OCI-LY7 (cell line): ENCODE measurements at regions not wholly inside any gene's neighbourhood (a gene's known extent, or its start where the extent isn't known, plus 50 kb on each side); places are given as distances from the start of the nearest gene placed in this dataset.

Experiments
- BruUV-seq: library from RNA; stranded (reverse); fragments of 400-500 nt; replicated peaks from 2 replicates; lab custom pipeline; 2021; lab: Mats Ljungman, UMichigan
- CTCF ChIA-PET: fragments of 300-600 bp; sonication (Branson Sonifier 250); formaldehyde crosslinking; loops from one replicate; lab custom pipeline; 2022; ENCODE audit warnings: antibody characterized with exemption; ENCODE audit not compliant: unreplicated experiment; lab: Charles Lee
- POLR2A ChIA-PET: fragments of 300-600 bp; sonication (Branson Sonifier 250); formaldehyde crosslinking; loops from one replicate; lab custom pipeline; 2022; ENCODE audit warnings: antibody characterized with exemption; lab: Charles Lee
- DNase-seq: peaks from one replicate; pipeline ENCODE4 v3.0.0-alpha.2; 2015; ENCODE audit warnings: low spot score
- H2AFZ ChIP-seq: fragments of 200-600 bp; sonication (generic), shearing (Covaris generic); 2 replicates; pipeline ENCODE4 v1.6.1; 2014; ENCODE audit warnings: mild to moderate bottlenecking, antibody characterized with exemption, low read length, moderate library complexity
- H3K27ac ChIP-seq: fragments of 200-600 bp; sonication (generic); 2 replicates; pipeline ENCODE4 v1.5.1; 2014; ENCODE audit warnings: mixed run types, low read depth, mild to moderate bottlenecking, moderate library complexity, low read length, inconsistent platforms; ENCODE audit not compliant: poor library complexity, severe bottlenecking
- H3K36me3 ChIP-seq: fragments of 200-600 bp; sonication (generic); 2 replicates; pipeline ENCODE4 v1.6.1; 2014; ENCODE audit warnings: mild to moderate bottlenecking, antibody characterized with exemption, low read length, moderate library complexity, mixed read lengths; ENCODE audit not compliant: insufficient read depth
- H3K4me1 ChIP-seq: fragments of 200-600 bp; sonication (generic); 2 replicates; pipeline ENCODE4 v1.5.1; 2014; ENCODE audit warnings: mild to moderate bottlenecking, low read length; ENCODE audit not compliant: insufficient read depth, poor library complexity, severe bottlenecking
- H3K4me2 ChIP-seq: fragments of 200-600 bp; sonication (generic); 2 replicates; pipeline ENCODE4 v1.6.1; 2014; ENCODE audit warnings: mild to moderate bottlenecking, low read length
- H3K4me3 ChIP-seq: fragments of 200-600 bp; sonication (generic); 2 replicates; pipeline ENCODE4 v1.5.1; 2014; ENCODE audit warnings: mild to moderate bottlenecking, low read depth, low read length; ENCODE audit not compliant: poor library complexity, severe bottlenecking
- H3K79me2 ChIP-seq: fragments of 200-600 bp; sonication (generic); 2 replicates; pipeline ENCODE4 v1.6.1; 2016; ENCODE audit warnings: low read depth, mild to moderate bottlenecking, low read length, moderate library complexity, mixed read lengths; ENCODE audit not compliant: insufficient read depth
- H3K9me2 ChIP-seq: fragments of 200-600 bp; sonication (generic); 2 replicates; pipeline ENCODE4 v1.6.1; 2016; ENCODE audit warnings: mild to moderate bottlenecking, low read length, mixed read lengths; ENCODE audit not compliant: insufficient read depth
- H3K9me3 ChIP-seq: fragments of 200-600 bp; sonication (generic); 2 replicates; pipeline ENCODE4 v1.6.1; 2014; ENCODE audit warnings: mild to moderate bottlenecking, mixed run types, low read length, mixed read lengths
- H4K20me1 ChIP-seq: fragments of 200-600 bp; sonication (generic); 2 replicates; pipeline ENCODE4 v1.6.1; 2014; ENCODE audit warnings: mild to moderate bottlenecking, antibody characterized with exemption, low read length, moderate library complexity, mixed read lengths; ENCODE audit not compliant: insufficient read depth
- EZH2phosphoT487 ChIP-seq: fragments of 200-600 bp; sonication (generic); IDR thresholded peaks from 2 replicates; pipeline ENCODE4 v1.6.1; 2018; ENCODE audit warnings: low read depth, borderline replicate concordance, mild to moderate bottlenecking, mixed run types, antibody characterized with exemption, low read length, moderate library complexity, mixed read lengths
- intact Hi-C: fragments of 100-400 bp; cut with micrococcal nuclease; formaldehyde crosslinking; loops from one replicate; pipeline ENCODE4 v1.10.0; 2022; ENCODE audit not compliant: unreplicated experiment
- TF ChIP-seq, protein P1 (sequence below): fragments of 200-600 bp; sonication (generic); conservative IDR thresholded peaks from 2 replicates; pipeline ENCODE4 v1.5.1; 2014; ENCODE audit warnings: mild to moderate bottlenecking, antibody characterized with exemption, low read length, moderate library complexity, mixed read lengths

DNA sequence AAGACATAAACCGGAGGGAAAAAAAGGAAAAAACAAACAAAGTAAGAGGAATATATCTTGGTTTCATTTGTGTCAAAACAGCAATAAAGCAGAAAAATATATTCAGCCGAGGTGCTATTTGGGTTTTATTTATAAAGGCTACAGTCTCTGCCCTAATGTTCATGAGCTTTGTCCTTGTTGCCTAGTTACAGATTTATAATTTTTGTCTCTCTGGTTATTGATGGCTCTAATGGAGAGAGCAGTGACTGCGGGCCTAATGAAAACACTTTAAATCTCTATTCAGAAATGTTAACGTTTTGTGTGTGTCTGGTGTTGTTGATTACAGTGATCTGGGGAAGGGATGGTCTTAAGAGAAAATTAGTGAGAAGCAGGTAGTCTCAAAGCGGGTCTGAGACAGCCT is 854.0 kb upstream of the LRRTM1 start:
- no peak overlapping the region for H3K4me3 ChIP-seq
- no peaks in the 10 kb centered on the region for H4K20me1 ChIP-seq
- TF ChIP-seq, protein P1, sequence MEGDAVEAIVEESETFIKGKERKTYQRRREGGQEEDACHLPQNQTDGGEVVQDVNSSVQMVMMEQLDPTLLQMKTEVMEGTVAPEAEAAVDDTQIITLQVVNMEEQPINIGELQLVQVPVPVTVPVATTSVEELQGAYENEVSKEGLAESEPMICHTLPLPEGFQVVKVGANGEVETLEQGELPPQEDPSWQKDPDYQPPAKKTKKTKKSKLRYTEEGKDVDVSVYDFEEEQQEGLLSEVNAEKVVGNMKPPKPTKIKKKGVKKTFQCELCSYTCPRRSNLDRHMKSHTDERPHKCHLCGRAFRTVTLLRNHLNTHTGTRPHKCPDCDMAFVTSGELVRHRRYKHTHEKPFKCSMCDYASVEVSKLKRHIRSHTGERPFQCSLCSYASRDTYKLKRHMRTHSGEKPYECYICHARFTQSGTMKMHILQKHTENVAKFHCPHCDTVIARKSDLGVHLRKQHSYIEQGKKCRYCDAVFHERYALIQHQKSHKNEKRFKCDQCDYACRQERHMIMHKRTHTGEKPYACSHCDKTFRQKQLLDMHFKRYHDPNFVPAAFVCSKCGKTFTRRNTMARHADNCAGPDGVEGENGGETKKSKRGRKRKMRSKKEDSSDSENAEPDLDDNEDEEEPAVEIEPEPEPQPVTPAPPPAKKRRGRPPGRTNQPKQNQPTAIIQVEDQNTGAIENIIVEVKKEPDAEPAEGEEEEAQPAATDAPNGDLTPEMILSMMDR = no peak
- TF ChIP-seq EZH2phosphoT487 = no peak
- no peak overlapping the region for H2AFZ ChIP-seq
- no peak overlapping the region for H3K4me2 ChIP-seq
- intact Hi-C loops = no loop called here
- no peaks in the 10 kb centered on the region for H3K4me1 ChIP-seq
- no peaks in the 10 kb centered on the region for H3K9me3 ChIP-seq
- BruUV-seq = no TSS peak
- ChIA-PET POLR2A (interaction anchor here (0.7 kb wide), 1 partner anchor 12 kb away, joined by 3 read pairs; no protein-coding TSS in a partner anchor), CTCF (no interaction called here)
- no peak for DNase-seq
- no peaks in the 10 kb centered on the region for H3K79me2 ChIP-seq
- no peaks in the 10 kb centered on the region for H3K36me3 ChIP-seq
- no peak overlapping the region for H3K27ac ChIP-seq
- H3K9me2 ChIP-seq = no peaks in the 10 kb centered on the region

DNA sequence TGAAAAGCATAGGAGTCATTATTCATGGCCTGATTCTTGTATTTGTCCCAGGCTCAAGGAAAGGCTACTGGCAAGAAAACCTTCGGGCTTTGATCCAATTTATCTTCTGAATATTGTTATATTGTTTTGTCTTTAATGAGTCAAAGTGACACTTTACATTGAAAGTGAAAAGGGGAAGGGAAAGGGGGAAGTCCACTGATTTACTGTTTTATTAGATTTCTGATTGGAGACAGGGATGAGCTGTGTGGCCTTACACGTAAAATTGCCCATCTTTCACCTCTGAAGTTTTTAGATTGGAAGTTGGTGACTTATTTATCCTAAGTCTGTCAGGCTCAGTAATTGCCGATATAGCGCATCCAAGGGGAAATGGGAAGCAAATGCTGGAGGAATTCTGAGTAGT is 843.8 kb upstream of the LRRTM1 start:
- no peaks in the 10 kb centered on the region for H3K4me1 ChIP-seq
- ChIA-PET CTCF (no interaction called here), POLR2A (interaction anchor here (0.7 kb wide), 1 partner anchor 733 kb away, joined by 3 read pairs; no protein-coding TSS in a partner anchor)
- DNase-seq = no peak
- no peak overlapping the region for H3K4me2 ChIP-seq
- BruUV-seq = no TSS peak
- no peak overlapping the region for H3K4me3 ChIP-seq
- no peaks in the 10 kb centered on the region for H3K36me3 ChIP-seq
- intact Hi-C loops = no loop called here
- H3K79me2 ChIP-seq = no peaks in the 10 kb centered on the region
- H2AFZ ChIP-seq = no peak overlapping the region
- H3K9me2 ChIP-seq = no peaks in the 10 kb centered on the region
- H4K20me1 ChIP-seq = no peaks in the 10 kb centered on the region
- no peaks in the 10 kb centered on the region for H3K9me3 ChIP-seq
- no peak overlapping the region for H3K27ac ChIP-seq
- no peak for TF ChIP-seq EZH2phosphoT487

DNA sequence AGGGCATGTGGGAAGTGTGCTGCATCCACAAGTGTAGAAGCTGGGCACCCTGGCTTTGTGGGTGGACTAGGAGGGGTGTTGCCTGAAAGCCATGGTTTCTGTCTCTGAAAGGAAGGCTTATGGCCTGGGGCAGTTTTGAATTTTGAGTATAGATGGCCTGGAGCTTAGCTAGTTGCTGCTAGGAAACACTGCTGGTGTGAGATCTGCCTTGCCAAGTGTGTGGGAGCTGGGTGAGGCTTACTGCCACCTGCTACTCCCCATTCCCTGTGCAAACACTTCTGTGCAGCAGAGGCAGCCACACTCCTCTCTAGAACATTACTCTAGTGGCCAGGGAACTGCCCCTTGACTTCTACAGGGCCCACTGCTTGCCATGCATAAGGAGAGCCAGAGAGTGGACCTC is 831.7 kb upstream of the LRRTM1 start:
- no peak overlapping the region for H3K27ac ChIP-seq
- no peak for DNase-seq
- no peaks in the 10 kb centered on the region for H4K20me1 ChIP-seq
- POLR2A ChIA-PET = interaction anchor here (0.5 to 1.2 kb wide), 2 partner anchors 83 to 86 kb away, joined by 3 read pairs; no protein-coding TSS in a partner anchor
- TF ChIP-seq EZH2phosphoT487 = no peak
- TF ChIP-seq, protein P1 = no peak
- H3K9me2 ChIP-seq = no peaks in the 10 kb centered on the region
- no peaks in the 10 kb centered on the region for H3K9me3 ChIP-seq
- intact Hi-C loops = no loop called here
- no peak overlapping the region for H3K4me2 ChIP-seq
- no peaks in the 10 kb centered on the region for H3K79me2 ChIP-seq
- no peak overlapping the region for H3K4me3 ChIP-seq
- no peaks in the 10 kb centered on the region for H3K4me1 ChIP-seq
- CTCF ChIA-PET = interaction anchor here (0.5 kb wide), 1 partner anchor 809 kb away, joined by 3 read pairs; no protein-coding TSS in a partner anchor
- no TSS peak for BruUV-seq
- H2AFZ ChIP-seq = no peak overlapping the region
- no peaks in the 10 kb centered on the region for H3K36me3 ChIP-seq
